ENCODE measurements at regions not wholly inside any gene's neighbourhood (a gene's known extent, or its start where the extent isn't known, plus 50 kb on each side); places are given as distances from the start of the nearest gene placed in this dataset.

GRCh38 chr16:86963600-86964575, 353.3 kb downstream of the C16orf95 start:
- no peak for FAIRE-seq

- no peak for FAIRE-seq
Measured at GRCh38 chr16:86964796-86965241, 352.4 kb downstream of the C16orf95 start.

- no peak for FAIRE-seq
Measured at GRCh38 chr16:86965331-86965730, 351.9 kb downstream of the C16orf95 start.

- no peak for FAIRE-seq
Measured at GRCh38 chr16:86965840-86966550, 351.2 kb downstream of the C16orf95 start.

- no peak for FAIRE-seq
Measured at GRCh38 chr16:86966777-86967176, 350.4 kb downstream of the C16orf95 start.

- FAIRE-seq: no peak
Measured at GRCh38 chr16:86968866-86969265, 348.3 kb downstream of the C16orf95 start.

- no peak for FAIRE-seq
Measured at GRCh38 chr16:86969716-86970115, 347.5 kb downstream of the C16orf95 start.

- no peak for FAIRE-seq
Measured at GRCh38 chr16:86970279-86970678, 346.9 kb downstream of the C16orf95 start.

- FAIRE-seq: no peak
Measured at GRCh38 chr16:86970726-86971125, 346.5 kb downstream of the C16orf95 start.

GRCh38 chr16:86971251-86971650, 345.9 kb downstream of the C16orf95 start:
- FAIRE-seq: no peak

- FAIRE-seq: no peak
Measured at GRCh38 chr16:86974120-86974519, 343.1 kb downstream of the C16orf95 start.

- no peak for FAIRE-seq
Measured at GRCh38 chr16:86975445-86975844, 341.7 kb downstream of the C16orf95 start.

- no peak for FAIRE-seq
Measured at GRCh38 chr16:86977076-86977676, 340.0 kb downstream of the C16orf95 start.

- FAIRE-seq: no peak
Measured at GRCh38 chr16:86978445-86979030, 338.7 kb downstream of the C16orf95 start.

GRCh38 chr16:86979061-86979460, 338.1 kb downstream of the C16orf95 start:
- no peak for FAIRE-seq

- FAIRE-seq: no peak
Measured at GRCh38 chr16:86979984-86980553, 337.1 kb downstream of the C16orf95 start.

- no peak for FAIRE-seq
Measured at GRCh38 chr16:86980644-86981043, 336.5 kb downstream of the C16orf95 start.

- no peak for FAIRE-seq
Measured at GRCh38 chr16:86982347-86982596, 334.9 kb downstream of the C16orf95 start.

- FAIRE-seq: no peak
Measured at GRCh38 chr16:86982912-86983311, 334.3 kb downstream of the C16orf95 start.

GRCh38 chr16:86983621-86984020, 333.6 kb downstream of the C16orf95 start:
- no peak for FAIRE-seq

- no peak for FAIRE-seq
Measured at GRCh38 chr16:86984343-86984742, 332.8 kb downstream of the C16orf95 start.

- FAIRE-seq: no peak
Measured at GRCh38 chr16:86984991-86985647, 332.1 kb downstream of the C16orf95 start.

Data from colon (tissue), 2 donors.